KG1 (cell line): ENCODE measurements at regions not wholly inside any gene's neighbourhood (a gene's known extent, or its start where the extent isn't known, plus 50 kb on each side); places are given as distances from the start of the nearest gene placed in this dataset.

Experiments used
- DNase-seq: peaks from one replicate; lab custom pipeline; 2025; lab: John Stamatoyannopoulos, UW

DNA sequence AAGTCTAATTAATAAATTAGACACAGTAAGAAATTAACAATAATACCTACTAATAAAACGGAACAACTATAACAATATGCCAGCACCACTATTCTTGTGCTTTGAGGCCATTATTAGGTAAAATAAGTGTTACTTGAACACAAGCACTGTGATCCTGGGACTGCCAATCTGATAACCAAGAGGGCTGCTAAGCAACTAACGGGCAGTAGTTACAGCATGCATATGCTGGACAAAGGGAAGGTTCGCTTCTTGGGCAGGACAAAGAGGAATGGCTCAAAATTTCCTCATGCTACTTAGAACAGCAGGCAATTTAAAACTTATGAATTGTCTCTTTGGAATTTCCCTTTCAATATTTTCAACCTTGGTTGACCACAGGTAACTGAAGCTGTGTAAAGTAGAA lies 718.6 kb downstream of the SORCS3 start:
- DNase-seq: no peak

- DNase-seq: no peak
Measured at GRCh38 chr10:105358911-105359310, 717.8 kb downstream of the SORCS3 start.

GRCh38 chr10:105356626-105357025 lies 715.5 kb downstream of the SORCS3 start:
- no peak for DNase-seq

GRCh38 chr10:105354010-105354409 lies 712.9 kb downstream of the SORCS3 start:
- DNase-seq: no peak

DNA sequence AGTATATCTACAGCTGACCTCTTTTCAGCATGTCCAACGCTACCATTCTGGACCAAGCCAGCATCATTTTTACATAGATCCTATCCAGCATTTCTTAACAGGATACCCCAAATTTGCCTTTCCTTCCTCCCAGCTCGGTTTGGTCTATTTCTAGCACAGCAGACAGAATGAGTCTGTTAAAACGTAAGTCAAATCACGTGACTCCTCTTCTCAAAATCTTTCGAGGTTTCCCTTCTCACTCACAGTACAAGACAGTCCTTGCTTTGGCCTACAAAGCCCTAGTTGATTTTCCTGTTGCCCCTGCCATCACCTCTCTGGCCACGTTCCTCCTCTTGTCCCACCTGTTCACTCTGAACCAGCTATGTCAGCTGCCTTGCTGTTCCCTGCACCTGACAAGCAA lies 711.7 kb downstream of the SORCS3 start:
- no peak for DNase-seq

- no peak for DNase-seq
Measured at GRCh38 chr10:105352281-105352680, 711.2 kb downstream of the SORCS3 start.

GRCh38 chr10:105351187-105351586 lies 710.1 kb downstream of the SORCS3 start:
- no peak for DNase-seq

DNA sequence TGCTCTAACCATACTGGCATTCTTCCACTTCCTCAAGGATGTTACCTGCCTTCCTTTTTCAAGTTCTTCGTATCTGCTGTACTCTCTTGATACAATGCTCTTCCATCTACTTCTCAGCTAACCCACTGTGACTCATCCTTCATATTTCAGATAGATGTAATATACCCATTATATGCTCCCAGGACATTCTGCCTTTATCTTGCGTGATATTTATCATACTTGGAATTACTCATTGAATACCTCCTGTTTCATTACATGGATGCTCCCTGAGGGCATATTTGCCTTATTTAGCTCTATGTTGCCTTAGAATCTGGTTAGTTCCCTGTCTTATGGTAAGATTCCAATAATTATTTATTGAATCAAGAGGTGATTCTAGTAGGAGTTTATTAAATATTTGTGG lies 706.4 kb downstream of the SORCS3 start:
- DNase-seq: no peak

GRCh38 chr10:105342606-105343005 lies 701.5 kb downstream of the SORCS3 start:
- DNase-seq: no peak

GRCh38 chr10:105339669-105340068 lies 698.6 kb downstream of the SORCS3 start:
- DNase-seq: no peak

- no peak for DNase-seq
Measured at GRCh38 chr10:105328503-105329133, 687.5 kb downstream of the SORCS3 start.
